Stomach smooth muscle (tissue), 2 donors: ENCODE measurements at regions not wholly inside any gene's neighbourhood (a gene's known extent, or its start where the extent isn't known, plus 50 kb on each side); places are given as distances from the start of the nearest gene placed in this dataset.

ENCODE experiments used
- H3K27ac ChIP-seq: one replicate; pipeline ENCODE4 v1.7.0; 2013; ENCODE audit warnings: mild to moderate bottlenecking, low read length, inconsistent platforms
- H3K27me3 ChIP-seq, 2 donors: one replicate each; pipeline ENCODE4 v1.7.0; 2013; ENCODE audit warnings: low read length in 2 of 2; ENCODE audit not compliant: insufficient read depth in 2 of 2, control insufficient read depth in 1 of 2
- H3K36me3 ChIP-seq, 2 donors: one replicate each; pipeline ENCODE4 v1.7.0; 2013; ENCODE audit warnings: low read length in 2 of 2; ENCODE audit not compliant: control insufficient read depth in 2 of 2, insufficient read depth in 2 of 2
- H3K4me1 ChIP-seq: one replicate; pipeline ENCODE4 v1.7.0; 2013; ENCODE audit warnings: low read length; ENCODE audit not compliant: control insufficient read depth, insufficient read depth
- H3K4me3 ChIP-seq, 2 donors: one replicate each; pipeline ENCODE4 v1.7.0; 2013; ENCODE audit warnings: low read length in 2 of 2
- H3K9ac ChIP-seq, 2 donors: one replicate each; pipeline ENCODE4 v1.7.0; 2013; ENCODE audit warnings: low read length in 2 of 2, mild to moderate bottlenecking in 1 of 2
- H3K9me3 ChIP-seq, 2 donors: one replicate each; pipeline ENCODE4 v1.7.0; 2013; ENCODE audit warnings: low read length in 2 of 2; ENCODE audit not compliant: control insufficient read depth in 2 of 2
- donor health status: healthy.
- donor health status: Pancreatic carcinoma.

DNA sequence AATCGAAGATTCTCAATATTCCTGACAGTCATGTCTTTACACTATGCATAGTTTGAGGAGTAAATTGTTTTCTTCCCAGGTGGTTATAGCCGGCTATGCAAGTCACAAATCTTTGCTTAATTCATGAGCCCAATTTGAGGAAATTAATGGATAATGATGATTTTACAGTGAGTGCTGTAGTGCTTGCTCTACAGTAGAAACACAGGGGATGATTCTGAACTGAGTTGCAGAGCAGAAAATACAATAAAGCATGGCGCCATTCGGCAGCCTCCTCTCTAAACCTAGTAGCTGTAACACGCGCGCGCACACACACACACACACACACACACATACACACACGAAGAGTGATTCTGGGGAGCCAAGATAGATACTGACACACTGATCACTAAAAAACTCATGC, 181.7 kb upstream of the DPH6 start:
- H3K4me3 ChIP-seq, result no peak overlapping the region
- H3K27me3 ChIP-seq, result no peaks in the 10 kb centered on the region
- H3K36me3 ChIP-seq, result no peaks in the 10 kb centered on the region
- no peaks in the 10 kb centered on the region for H3K9me3 ChIP-seq
- H3K4me1 ChIP-seq, result no peaks in the 10 kb centered on the region
- H3K9ac ChIP-seq, result no peak overlapping the region
- no peak overlapping the region for H3K27ac ChIP-seq

DNA sequence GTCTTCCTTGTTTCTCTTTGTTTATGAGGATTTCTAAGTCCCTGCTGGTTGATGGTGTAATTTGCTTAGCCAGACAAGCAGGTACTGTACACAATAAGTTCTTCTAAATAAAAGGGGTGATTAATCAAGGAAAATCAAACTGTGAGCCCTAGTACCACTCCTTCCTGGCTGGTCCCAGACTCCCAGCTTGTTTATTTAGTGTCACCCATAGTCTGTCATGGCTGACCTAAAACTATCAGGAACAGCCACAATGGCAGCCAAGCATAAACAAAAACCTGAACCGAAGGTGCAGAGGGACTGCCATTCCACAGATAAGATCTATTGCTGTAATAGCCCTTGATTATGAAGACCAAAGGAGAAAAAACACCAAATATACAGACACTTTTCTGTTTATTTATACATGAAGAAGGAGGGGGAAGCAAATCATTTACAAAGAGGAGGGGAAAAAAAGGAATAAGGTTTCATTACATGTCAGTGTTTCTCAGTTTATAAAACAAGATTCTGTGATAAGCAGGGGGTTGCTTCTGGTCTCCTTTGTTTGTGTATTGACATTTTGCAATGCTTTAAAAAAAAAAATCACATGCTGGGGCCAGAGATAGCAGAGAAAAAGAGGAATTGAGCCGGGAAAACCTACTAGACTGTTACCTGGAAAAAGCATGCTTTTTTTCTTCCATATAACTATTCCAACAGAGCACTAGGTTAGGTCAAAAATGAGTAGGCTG, 182.4 kb upstream of the DPH6 start:
- Histone ChIP-seq H3K36me3 (no peaks in the 10 kb centered on the region), H3K9ac (no peak overlapping the region), H3K9me3 (no peaks in the 10 kb centered on the region), H3K27ac (no peak overlapping the region), H3K27me3 (no peaks in the 10 kb centered on the region), H3K4me1 (no peaks in the 10 kb centered on the region), H3K4me3 (no peak overlapping the region)

DNA sequence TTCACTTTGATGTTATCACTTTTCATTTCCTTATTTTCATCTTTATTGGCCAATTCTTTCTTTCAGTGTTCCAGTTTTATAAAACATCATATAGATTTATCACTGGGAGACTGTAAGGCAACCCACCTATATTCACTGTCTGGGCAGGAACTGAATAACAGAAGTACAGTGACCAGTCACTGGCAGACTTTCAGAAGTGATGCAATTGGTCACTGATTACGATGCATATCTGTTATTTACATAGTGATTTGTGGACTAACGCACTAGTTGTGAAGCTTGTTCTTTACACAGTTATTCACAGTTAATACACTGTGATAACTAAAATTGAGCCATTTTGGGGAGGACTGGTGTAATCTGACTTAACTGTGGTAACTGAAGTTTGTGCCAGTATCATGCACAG, 190.2 kb upstream of the DPH6 start:
- Histone ChIP-seq H3K4me3 (no peak overlapping the region), H3K36me3 (no peaks in the 10 kb centered on the region), H3K9me3 (no peaks in the 10 kb centered on the region)

GRCh38 chr15:35737441-35737840, 191.5 kb upstream of the DPH6 start:
- no peaks in the 10 kb centered on the region for H3K27me3 ChIP-seq
- no peaks in the 10 kb centered on the region for H3K36me3 ChIP-seq
- H3K9me3 ChIP-seq, result no peaks in the 10 kb centered on the region
- no peaks in the 10 kb centered on the region for H3K4me1 ChIP-seq
- H3K9ac ChIP-seq, result no peak overlapping the region
- H3K4me3 ChIP-seq, result no peak overlapping the region
- H3K27ac ChIP-seq, result no peak overlapping the region

More for the DNA sequence above, 190.2 kb upstream of the DPH6 start:
- H3K4me1 ChIP-seq, result no peaks in the 10 kb centered on the region
- no peaks in the 10 kb centered on the region for H3K27me3 ChIP-seq
- H3K27ac ChIP-seq, result no peak overlapping the region
- no peak overlapping the region for H3K9ac ChIP-seq

GRCh38 chr15:35738370-35738769, 192.4 kb upstream of the DPH6 start:
- Histone ChIP-seq H3K4me3 (no peak overlapping the region), H3K9me3 (no peaks in the 10 kb centered on the region), H3K9ac (no peak overlapping the region), H3K27ac (no peak overlapping the region), H3K4me1 (no peaks in the 10 kb centered on the region), H3K36me3 (no peaks in the 10 kb centered on the region), H3K27me3 (no peaks in the 10 kb centered on the region)

DNA sequence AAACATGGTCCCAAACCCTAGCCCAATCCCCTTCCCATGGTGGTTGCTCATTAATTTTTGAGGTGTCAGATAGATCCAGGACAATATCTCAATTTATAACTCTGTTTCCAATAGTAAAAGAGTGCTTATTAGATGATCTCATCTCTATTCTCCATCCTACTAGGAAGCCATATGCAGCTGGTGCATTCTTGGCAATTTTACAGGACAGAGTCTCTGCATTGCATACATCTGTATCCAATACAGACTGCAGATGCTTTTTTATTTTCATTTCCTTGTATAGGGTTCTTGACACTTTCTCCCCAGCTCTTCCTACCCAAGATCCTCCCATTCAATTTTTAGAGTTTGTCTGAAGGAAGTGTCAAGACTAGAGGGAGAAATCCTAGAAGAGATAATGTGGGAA, 194.8 kb upstream of the DPH6 start:
- H3K4me1 ChIP-seq, result no peaks in the 10 kb centered on the region
- no peaks in the 10 kb centered on the region for H3K36me3 ChIP-seq
- no peak overlapping the region for H3K4me3 ChIP-seq
- no peaks in the 10 kb centered on the region for H3K9me3 ChIP-seq
- no peak overlapping the region for H3K27ac ChIP-seq
- no peak overlapping the region for H3K9ac ChIP-seq
- H3K27me3 ChIP-seq, result no peaks in the 10 kb centered on the region

- Histone ChIP-seq H3K27me3 (no peaks in the 10 kb centered on the region), H3K27ac (no peak overlapping the region), H3K9me3 (no peaks in the 10 kb centered on the region), H3K36me3 (no peaks in the 10 kb centered on the region), H3K4me1 (no peaks in the 10 kb centered on the region), H3K9ac (no peak overlapping the region), H3K4me3 (no peak overlapping the region)
These were observed 195.4 kb upstream of the DPH6 start for GRCh38 chr15:35741395-35741794.

GRCh38 chr15:35741881-35742280, 195.9 kb upstream of the DPH6 start:
- H3K27ac ChIP-seq, result no peak overlapping the region
- no peaks in the 10 kb centered on the region for H3K36me3 ChIP-seq
- no peak overlapping the region for H3K4me3 ChIP-seq
- no peaks in the 10 kb centered on the region for H3K9me3 ChIP-seq
- no peaks in the 10 kb centered on the region for H3K4me1 ChIP-seq
- no peak overlapping the region for H3K9ac ChIP-seq
- H3K27me3 ChIP-seq, result no peaks in the 10 kb centered on the region

DNA sequence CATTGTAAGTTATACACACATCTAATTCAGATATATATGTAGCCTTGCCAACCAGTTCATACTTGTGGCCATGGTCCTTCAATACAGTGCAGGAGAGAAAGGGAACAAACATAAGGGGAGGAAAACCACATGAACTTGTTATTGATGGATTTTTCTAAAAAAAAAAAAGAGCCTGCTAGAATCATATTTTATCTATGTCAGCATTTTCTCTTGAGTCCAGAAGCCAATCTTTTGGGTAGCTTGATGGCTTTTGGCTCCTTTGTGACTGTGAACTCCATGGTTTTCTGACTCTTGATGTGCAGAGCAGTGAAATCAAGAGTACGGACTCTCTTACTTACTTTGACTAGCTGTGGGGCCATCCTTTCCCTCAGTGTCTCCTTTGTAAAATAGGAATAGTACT, 197.4 kb upstream of the DPH6 start:
- no peak overlapping the region for H3K9ac ChIP-seq
- no peaks in the 10 kb centered on the region for H3K4me1 ChIP-seq
- H3K27ac ChIP-seq, result no peak overlapping the region
- H3K36me3 ChIP-seq, result no peaks in the 10 kb centered on the region
- no peak overlapping the region for H3K4me3 ChIP-seq
- H3K27me3 ChIP-seq, result no peaks in the 10 kb centered on the region
- no peaks in the 10 kb centered on the region for H3K9me3 ChIP-seq

- Histone ChIP-seq H3K4me3 (no peak overlapping the region), H3K27me3 (no peaks in the 10 kb centered on the region), H3K4me1 (no peaks in the 10 kb centered on the region), H3K9ac (no peak overlapping the region), H3K36me3 (no peaks in the 10 kb centered on the region), H3K9me3 (no peaks in the 10 kb centered on the region), H3K27ac (no peak overlapping the region)
These were observed 200.2 kb upstream of the DPH6 start for GRCh38 chr15:35746121-35746520.

DNA sequence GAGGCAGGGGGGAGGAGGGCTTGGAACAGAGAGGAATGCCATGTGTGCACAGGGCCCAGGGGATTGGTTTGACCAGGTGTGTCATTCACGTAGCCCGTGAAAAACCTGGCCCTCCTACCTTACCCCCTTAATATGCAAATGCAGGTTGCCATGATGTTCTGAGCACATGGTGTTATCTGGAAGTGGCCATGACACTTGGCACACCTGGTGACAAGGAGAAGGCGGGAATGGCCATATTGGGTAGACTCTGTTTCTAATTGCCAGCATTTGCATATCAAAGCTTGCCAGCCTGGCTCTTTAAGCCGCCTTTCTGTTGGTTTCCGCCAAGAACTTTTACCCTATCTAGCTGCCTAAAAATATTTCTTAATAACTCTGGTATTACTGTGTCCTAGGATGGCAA, 202.1 kb upstream of the DPH6 start:
- H3K9me3 ChIP-seq, result no peaks in the 10 kb centered on the region
- no peak overlapping the region for H3K9ac ChIP-seq
- H3K4me3 ChIP-seq, result no peak overlapping the region
- no peaks in the 10 kb centered on the region for H3K27me3 ChIP-seq
- no peak overlapping the region for H3K27ac ChIP-seq
- no peaks in the 10 kb centered on the region for H3K4me1 ChIP-seq
- no peaks in the 10 kb centered on the region for H3K36me3 ChIP-seq
